ENCODE measurements at regions not wholly inside any gene's neighbourhood (a gene's known extent, or its start where the extent isn't known, plus 50 kb on each side); places are given as distances from the start of the nearest gene placed in this dataset.

DNA sequence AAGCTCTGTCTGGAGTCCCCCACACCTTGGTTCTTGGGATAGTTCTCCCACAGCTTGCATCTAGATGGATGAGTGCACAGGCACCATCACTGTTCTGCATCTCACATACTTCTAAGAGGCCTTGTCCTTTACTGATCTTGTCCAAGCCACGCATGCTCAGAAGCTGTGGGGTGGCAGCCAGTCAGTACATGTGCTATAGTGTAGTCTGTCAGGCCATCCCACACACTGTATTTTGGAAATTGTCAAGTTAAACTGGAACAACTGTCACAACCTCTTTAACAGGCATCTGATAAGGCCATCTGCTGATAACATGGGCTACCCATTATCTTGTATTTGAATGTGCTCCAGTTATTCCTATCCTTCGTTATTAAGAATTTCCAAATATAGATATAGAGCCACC is 296.5 kb upstream of the AZI2 start:
- H2AFZ ChIP-seq (ENCODE audit: low read depth), result no peak overlapping the region
- no peak overlapping the region for H3K4me2 ChIP-seq
- H4K20me1 ChIP-seq (ENCODE audit: insufficient read depth), result no peaks in the 10 kb centered on the region
- H3K27me3 ChIP-seq (ENCODE audit: insufficient read depth, low read depth), result no peaks in the 10 kb centered on the region
- H3K79me2 ChIP-seq (ENCODE audit: insufficient read depth, low read depth), result no peaks in the 10 kb centered on the region
- H3K9ac ChIP-seq, result no peak overlapping the region
- TF ChIP-seq, protein P1, sequence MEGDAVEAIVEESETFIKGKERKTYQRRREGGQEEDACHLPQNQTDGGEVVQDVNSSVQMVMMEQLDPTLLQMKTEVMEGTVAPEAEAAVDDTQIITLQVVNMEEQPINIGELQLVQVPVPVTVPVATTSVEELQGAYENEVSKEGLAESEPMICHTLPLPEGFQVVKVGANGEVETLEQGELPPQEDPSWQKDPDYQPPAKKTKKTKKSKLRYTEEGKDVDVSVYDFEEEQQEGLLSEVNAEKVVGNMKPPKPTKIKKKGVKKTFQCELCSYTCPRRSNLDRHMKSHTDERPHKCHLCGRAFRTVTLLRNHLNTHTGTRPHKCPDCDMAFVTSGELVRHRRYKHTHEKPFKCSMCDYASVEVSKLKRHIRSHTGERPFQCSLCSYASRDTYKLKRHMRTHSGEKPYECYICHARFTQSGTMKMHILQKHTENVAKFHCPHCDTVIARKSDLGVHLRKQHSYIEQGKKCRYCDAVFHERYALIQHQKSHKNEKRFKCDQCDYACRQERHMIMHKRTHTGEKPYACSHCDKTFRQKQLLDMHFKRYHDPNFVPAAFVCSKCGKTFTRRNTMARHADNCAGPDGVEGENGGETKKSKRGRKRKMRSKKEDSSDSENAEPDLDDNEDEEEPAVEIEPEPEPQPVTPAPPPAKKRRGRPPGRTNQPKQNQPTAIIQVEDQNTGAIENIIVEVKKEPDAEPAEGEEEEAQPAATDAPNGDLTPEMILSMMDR (conservative IDR thresholded peaks at IDR 0.05; ENCODE audit: low read depth, low read length), result no peak
- no peak overlapping the region for H3K4me3 ChIP-seq (IDR thresholded peaks at IDR 0.05; ENCODE audit: insufficient read depth, low read depth, low read length)
- no peaks in the 10 kb centered on the region for H3K36me3 ChIP-seq (ENCODE audit: insufficient read depth)
- H3K27ac ChIP-seq, result no peak overlapping the region
- no peaks in the 10 kb centered on the region for H3K4me1 ChIP-seq (ENCODE audit: low read depth, poor library complexity, severe bottlenecking)

DNA sequence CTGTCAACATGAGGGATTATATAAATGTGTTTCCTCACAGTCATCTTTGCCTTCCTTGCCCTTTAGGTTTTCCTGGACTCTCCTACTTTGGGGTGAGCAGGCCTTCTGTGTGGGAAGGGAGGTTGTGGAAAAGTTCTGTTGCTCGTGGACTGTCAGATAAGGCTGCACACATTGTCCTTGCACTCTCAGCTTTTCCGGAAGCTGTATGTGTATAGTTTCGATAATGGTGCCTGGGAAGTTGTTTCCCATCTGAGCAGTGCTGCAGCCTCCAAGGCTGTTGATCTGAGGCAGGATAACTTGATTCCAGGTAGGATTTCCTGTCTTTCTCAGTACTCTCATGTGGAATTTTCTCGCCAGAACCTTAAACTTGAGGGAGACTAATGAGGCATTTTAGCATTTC is 297.8 kb upstream of the AZI2 start:
- TF ChIP-seq, protein P1 (conservative IDR thresholded peaks at IDR 0.05; ENCODE audit: low read depth, low read length), result no peak
- Histone ChIP-seq H4K20me1 (ENCODE audit: insufficient read depth) (no peaks in the 10 kb centered on the region), H3K4me2 (no peak overlapping the region), H3K9ac (no peak overlapping the region), H3K4me1 (ENCODE audit: low read depth, poor library complexity, severe bottlenecking) (no peaks in the 10 kb centered on the region), H3K36me3 (ENCODE audit: insufficient read depth) (no peaks in the 10 kb centered on the region), H3K79me2 (ENCODE audit: insufficient read depth, low read depth) (no peaks in the 10 kb centered on the region), H2AFZ (ENCODE audit: low read depth) (no peak overlapping the region), H3K27ac (no peak overlapping the region), H3K4me3 (IDR thresholded peaks at IDR 0.05; ENCODE audit: insufficient read depth, low read depth, low read length) (no peak overlapping the region), H3K27me3 (ENCODE audit: insufficient read depth, low read depth) (no peaks in the 10 kb centered on the region)

DNA sequence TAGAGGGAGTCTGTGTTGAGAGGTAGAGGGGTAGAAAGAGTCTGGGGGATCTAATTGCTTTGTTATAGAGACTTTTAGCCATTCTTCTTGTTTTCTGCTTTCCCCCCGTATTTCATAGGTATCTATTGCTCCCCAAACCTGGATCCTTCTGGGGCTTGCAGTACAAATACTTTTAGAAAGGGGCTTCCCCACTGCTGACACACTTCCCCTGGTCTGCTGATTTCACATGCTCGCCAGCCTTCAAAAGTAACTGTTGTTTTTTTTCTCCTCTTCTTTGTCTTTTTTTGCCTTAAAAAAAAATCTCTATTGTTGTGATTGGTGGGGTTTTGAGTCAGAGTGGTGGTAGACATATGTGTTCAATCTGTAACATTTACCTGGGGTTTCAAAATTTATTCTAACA is 300.6 kb upstream of the AZI2 start:
- H2AFZ ChIP-seq (ENCODE audit: low read depth), result no peak overlapping the region
- H3K79me2 ChIP-seq (ENCODE audit: insufficient read depth, low read depth), result no peaks in the 10 kb centered on the region
- H3K4me1 ChIP-seq (ENCODE audit: low read depth, poor library complexity, severe bottlenecking), result no peaks in the 10 kb centered on the region
- no peak overlapping the region for H3K9ac ChIP-seq
- no peaks in the 10 kb centered on the region for H4K20me1 ChIP-seq (ENCODE audit: insufficient read depth)
- H3K4me2 ChIP-seq, result no peak overlapping the region
- no peaks in the 10 kb centered on the region for H3K27me3 ChIP-seq (ENCODE audit: insufficient read depth, low read depth)
- no peaks in the 10 kb centered on the region for H3K36me3 ChIP-seq (ENCODE audit: insufficient read depth)
- TF ChIP-seq, protein P1 (conservative IDR thresholded peaks at IDR 0.05; ENCODE audit: low read depth, low read length), result no peak
- H3K27ac ChIP-seq, result no peak overlapping the region
- no peak overlapping the region for H3K4me3 ChIP-seq (IDR thresholded peaks at IDR 0.05; ENCODE audit: insufficient read depth, low read depth, low read length)

DNA sequence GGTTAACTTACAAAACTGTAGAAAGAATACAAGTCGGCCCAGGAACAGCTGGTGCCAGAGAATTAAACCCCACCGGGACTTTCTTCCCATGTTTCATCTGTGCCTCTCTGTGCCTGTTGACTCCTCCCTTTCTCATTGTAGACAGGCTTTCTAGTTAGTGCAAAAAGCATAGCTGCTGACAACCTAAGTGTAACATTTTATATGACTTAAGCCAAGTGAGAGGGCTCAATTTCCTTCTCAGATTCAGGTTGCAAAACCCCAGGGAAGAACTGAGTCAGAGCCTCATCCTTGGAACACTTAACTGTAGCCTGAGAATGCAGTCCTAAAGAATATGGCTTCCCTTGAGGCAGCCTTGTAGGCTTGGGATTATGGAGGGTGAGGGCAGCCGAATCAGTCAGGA is 302.5 kb upstream of the AZI2 start:
- no peak overlapping the region for H3K4me3 ChIP-seq (IDR thresholded peaks at IDR 0.05; ENCODE audit: insufficient read depth, low read depth, low read length)
- H3K27me3 ChIP-seq (ENCODE audit: insufficient read depth, low read depth), result no peaks in the 10 kb centered on the region
- no peak overlapping the region for H2AFZ ChIP-seq (ENCODE audit: low read depth)
- no peak overlapping the region for H3K27ac ChIP-seq
- no peak overlapping the region for H3K9ac ChIP-seq
- H3K79me2 ChIP-seq (ENCODE audit: insufficient read depth, low read depth), result no peaks in the 10 kb centered on the region
- no peaks in the 10 kb centered on the region for H4K20me1 ChIP-seq (ENCODE audit: insufficient read depth)
- H3K4me1 ChIP-seq (ENCODE audit: low read depth, poor library complexity, severe bottlenecking), result no peaks in the 10 kb centered on the region
- H3K4me2 ChIP-seq, result no peak overlapping the region
- H3K36me3 ChIP-seq (ENCODE audit: insufficient read depth), result no peaks in the 10 kb centered on the region
- TF ChIP-seq, protein P1 (conservative IDR thresholded peaks at IDR 0.05; ENCODE audit: low read depth, low read length), result no peak

DNA sequence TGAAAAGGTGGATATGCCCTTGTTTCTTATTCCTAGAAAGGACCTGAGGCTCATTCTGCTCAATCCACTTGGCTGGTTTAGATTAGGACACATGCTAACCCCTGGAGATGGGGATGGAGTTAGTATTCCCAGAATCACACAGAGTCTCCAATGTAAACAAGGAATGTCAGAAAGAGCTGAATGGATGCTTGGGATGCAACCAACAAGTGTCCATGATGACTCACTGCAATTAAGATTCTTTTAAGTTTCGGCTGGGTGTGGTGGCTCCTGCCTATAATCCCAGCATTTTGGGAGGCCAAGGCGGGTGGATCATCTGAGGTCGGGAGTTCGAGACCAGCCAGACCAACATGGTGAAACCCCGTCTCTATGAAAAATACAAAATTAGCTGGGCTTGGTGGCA is 315.5 kb upstream of the AZI2 start:
- Histone ChIP-seq H3K9ac (no peak overlapping the region), H4K20me1 (ENCODE audit: insufficient read depth) (no peaks in the 10 kb centered on the region), H3K79me2 (ENCODE audit: insufficient read depth, low read depth) (no peaks in the 10 kb centered on the region), H3K4me2 (no peak overlapping the region), H3K4me3 (IDR thresholded peaks at IDR 0.05; ENCODE audit: insufficient read depth, low read depth, low read length) (no peak overlapping the region), H3K27ac (no peak overlapping the region), H3K27me3 (ENCODE audit: insufficient read depth, low read depth) (no peaks in the 10 kb centered on the region), H3K4me1 (ENCODE audit: low read depth, poor library complexity, severe bottlenecking) (no peaks in the 10 kb centered on the region), H3K36me3 (ENCODE audit: insufficient read depth) (no peaks in the 10 kb centered on the region), H2AFZ (ENCODE audit: low read depth) (no peak overlapping the region)
- TF ChIP-seq, protein P1 (conservative IDR thresholded peaks at IDR 0.05; ENCODE audit: low read depth, low read length), result no peak
